ENCODE measurements at regions not wholly inside any gene's neighbourhood (a gene's known extent, or its start where the extent isn't known, plus 50 kb on each side); places are given as distances from the start of the nearest gene placed in this dataset.

- TF ChIP-seq EZH2 (IDR thresholded peaks at IDR 0.05) (no peak), POLR2A (IDR thresholded peaks at IDR 0.05; ENCODE audit: borderline replicate concordance, extremely low read depth, insufficient read depth, insufficient read length) (no peak)
Observed at GRCh38 chr9:1513105-1513504, 462.9 kb downstream of the DMRT2 start (continued).

- H4K20me1 ChIP-seq (ENCODE audit: insufficient read depth): no peaks in the 10 kb centered on the region
- no peak overlapping the region for H3K4me2 ChIP-seq (ENCODE audit: low read length)
- ATAC-seq: no peak
- no peak overlapping the region for H2AFZ ChIP-seq (ENCODE audit: low read depth, low read length, poor library complexity, severe bottlenecking)
- no peak overlapping the region for H3K9ac ChIP-seq (ENCODE audit: low read length)
- TF ChIP-seq POLR2A (IDR thresholded peaks at IDR 0.05; ENCODE audit: borderline replicate concordance, extremely low read depth, insufficient read depth, insufficient read length) (no peak), FOSL1 (IDR thresholded peaks at IDR 0.05; ENCODE audit: low read depth) (no peak), ATF3 (IDR thresholded peaks at IDR 0.05) (no peak), TCF7L2 (IDR thresholded peaks at IDR 0.05; ENCODE audit: borderline replicate concordance, extremely low read depth, insufficient read depth, insufficient read length) (no peak), EZH2 (IDR thresholded peaks at IDR 0.05) (no peak), EGR1 (IDR thresholded peaks at IDR 0.05; ENCODE audit: low read depth) (no peak), ZBTB33 (IDR thresholded peaks at IDR 0.05; ENCODE audit: extremely low read depth, insufficient replicate concordance, low read length) (no peak), POLR2AphosphoS5 (IDR thresholded peaks at IDR 0.05; ENCODE audit: low read depth, low read length) (no peak), CTCF (IDR thresholded peaks at IDR 0.05 in 2 of 3, conservative IDR thresholded peaks at IDR 0.05 in 1 of 3; ENCODE audit: borderline replicate concordance in 1 of 3, insufficient read depth in 1 of 3, low read depth in 2 of 3, low read length in 2 of 3) (no peak), SRF (IDR thresholded peaks at IDR 0.05; ENCODE audit: low read depth) (no peak), EZH2phosphoT487 (IDR thresholded peaks at IDR 0.05; ENCODE audit: borderline replicate concordance) (no peak), ZFX (IDR thresholded peaks at IDR 0.05) (no peak), RAD21 (IDR thresholded peaks at IDR 0.05; ENCODE audit: low read depth) (no peak), CBX3 (IDR thresholded peaks at IDR 0.05; ENCODE audit: low read depth) (no peak), CEBPB (IDR thresholded peaks at IDR 0.05; ENCODE audit: low read depth) (no peak), SP1 (IDR thresholded peaks at IDR 0.05; ENCODE audit: low read depth) (no peak), ZNF274 (IDR thresholded peaks at IDR 0.05; ENCODE audit: low read depth, low read length) (no peak), JUND (IDR thresholded peaks at IDR 0.05) (no peak), ELF1 (IDR thresholded peaks at IDR 0.05; ENCODE audit: borderline replicate concordance, low read depth) (no peak), YY1 (IDR thresholded peaks at IDR 0.05; ENCODE audit: extremely low read depth, insufficient replicate concordance, low read depth, low read length) (no peak)
- no peaks in the 10 kb centered on the region for H3K36me3 ChIP-seq (ENCODE audit: control insufficient read depth in 1 of 2, insufficient read depth in 2 of 2, low read length in 2 of 2)
- peaks cover 7 to 10% of the 10 kb centered on the region in 2 experiments; a peak in 2 of 4 replicates for H3K9me3 ChIP-seq (ENCODE audit: control insufficient read depth in 1 of 2, insufficient read depth in 1 of 2, low read depth in 1 of 2, low read length in 2 of 2)
- H3K4me3 ChIP-seq (replicated peaks in 1 of 2; ENCODE audit: low read depth in 1 of 2, low read length in 2 of 2): no peak overlapping the region
- no TSS peak for BruUV-seq (replicated peaks)
- ChIA-PET CTCF (no interaction called here), RAD21 (ENCODE audit: low non-redundant PET in 1 of 2, low total read pairs in 2 of 2, uncharacterized antibody in 2 of 2, unreplicated experiment in 2 of 2) (no interaction called here), POLR2A (no interaction called here)
- no peak overlapping the region for H3K27ac ChIP-seq (ENCODE audit: low read depth, low read length)
- no peaks in the 10 kb centered on the region for H3K79me2 ChIP-seq (ENCODE audit: insufficient read depth, low read length)
- no peaks in the 10 kb centered on the region for H3K9me2 ChIP-seq (ENCODE audit: insufficient read depth)
- no peaks in the 10 kb centered on the region for H3K4me1 ChIP-seq (ENCODE audit: control insufficient read depth in 1 of 2, insufficient read depth in 2 of 2, low read length in 2 of 2)
- intact Hi-C loops (cut with micrococcal nuclease): no loop called here
- H3K27me3 ChIP-seq (ENCODE audit: insufficient read depth, low read length): no peaks in the 10 kb centered on the region
- no peak for DNase-seq (ENCODE audit: low read depth, low spot score)
Observed at GRCh38 chr9:1514250-1514649, 464.1 kb downstream of the DMRT2 start.

Measured in HCT116 (cell line).